PC-3 (cell line): ENCODE measurements at regions not wholly inside any gene's neighbourhood (a gene's known extent, or its start where the extent isn't known, plus 50 kb on each side); places are given as distances from the start of the nearest gene placed in this dataset.

Experiments
- CTCF ChIP-seq: fragments of 300-600 bp; sonication (generic); conservative IDR thresholded peaks from 2 replicates; pipeline ENCODE4 v1.5.1; 2017; ENCODE audit warnings: antibody characterized with exemption, low read depth, mild to moderate bottlenecking, low read length
- EZH2 ChIP-seq: fragments of 300-600 bp; sonication (generic); IDR thresholded peaks from one replicate; pipeline ENCODE4 v1.6.1; 2017; ENCODE audit warnings: antibody characterized with exemption, mild to moderate bottlenecking, low read length; ENCODE audit not compliant: unreplicated experiment
- EZH2phosphoT487 ChIP-seq: fragments of 300-600 bp; sonication (generic); IDR thresholded peaks from 2 replicates; pipeline ENCODE4 v1.6.1; 2018; ENCODE audit warnings: mild to moderate bottlenecking, antibody characterized with exemption, low read length, borderline replicate concordance

GRCh38 chrX:51182545-51182944 lies 150.1 kb upstream of the NUDT10 start:
- TF ChIP-seq EZH2: no peak
- TF ChIP-seq CTCF: no peak
- no peak for TF ChIP-seq EZH2phosphoT487
